HG03342 (cell line): ENCODE measurements at regions not wholly inside any gene's neighbourhood (a gene's known extent, or its start where the extent isn't known, plus 50 kb on each side); places are given as distances from the start of the nearest gene placed in this dataset.
"Not testable (repeated sequence)": the region's sequence is repeated elsewhere in the genome, so short reads cannot be mapped to it uniquely, and the experiment has no call there.

Source experiments
- ATAC-seq: cut with Tn5 transposase; IDR thresholded peaks from one replicate; pipeline ENCODE4 v1.9.1; 2021; ENCODE audit warnings: mild to moderate bottlenecking, moderate library complexity; ENCODE audit not compliant: unreplicated experiment

GRCh38 chr17:36691606-36692005 lies 90.2 kb downstream of the MRM1 start:
- ATAC-seq, result no peak

DNA sequence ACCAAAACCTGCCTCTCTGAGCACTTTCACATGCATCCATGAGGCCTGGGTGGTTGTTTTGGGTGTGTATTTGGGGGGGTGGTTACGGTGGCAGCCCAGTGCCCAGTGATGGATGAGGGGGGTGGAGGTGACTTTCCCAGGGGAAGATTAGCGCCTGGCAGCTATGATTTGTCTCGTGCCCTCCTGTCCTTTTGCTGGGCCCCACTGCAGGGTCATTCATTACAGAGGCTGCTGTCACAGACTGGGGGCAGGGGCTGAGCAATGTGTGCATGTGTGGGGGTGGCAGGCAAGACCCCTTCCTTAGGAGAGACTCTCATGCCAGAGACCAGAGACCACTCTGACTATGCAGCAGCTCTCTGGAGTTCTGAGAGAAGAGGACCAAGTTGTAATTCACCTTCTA lies 93.7 kb downstream of the MRM1 start:
- no peak for ATAC-seq

GRCh38 chr17:36695710-36696109 lies 94.3 kb downstream of the MRM1 start:
- not testable (repeated sequence) for ATAC-seq

DNA sequence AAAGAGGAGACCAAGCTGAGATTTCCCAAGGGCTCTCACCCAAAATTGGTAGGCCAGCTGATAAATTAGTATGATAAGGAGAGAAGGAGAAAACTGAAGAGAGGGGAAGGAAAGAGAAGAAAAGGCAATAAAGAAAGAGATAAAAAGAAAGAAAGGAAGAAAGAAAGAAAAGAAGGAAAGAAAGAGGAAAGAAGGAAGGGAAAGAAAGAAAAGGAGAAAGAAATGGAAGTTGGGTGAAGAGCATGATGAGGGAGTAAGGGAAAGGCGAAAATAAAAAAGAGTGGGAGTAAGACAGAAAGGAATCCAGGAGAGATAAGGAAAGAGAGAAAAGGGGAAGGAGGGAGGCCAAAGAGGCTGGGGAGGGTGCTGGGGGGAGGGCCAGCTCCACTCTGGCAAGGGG lies 95.4 kb downstream of the MRM1 start:
- ATAC-seq, result no peak

DNA sequence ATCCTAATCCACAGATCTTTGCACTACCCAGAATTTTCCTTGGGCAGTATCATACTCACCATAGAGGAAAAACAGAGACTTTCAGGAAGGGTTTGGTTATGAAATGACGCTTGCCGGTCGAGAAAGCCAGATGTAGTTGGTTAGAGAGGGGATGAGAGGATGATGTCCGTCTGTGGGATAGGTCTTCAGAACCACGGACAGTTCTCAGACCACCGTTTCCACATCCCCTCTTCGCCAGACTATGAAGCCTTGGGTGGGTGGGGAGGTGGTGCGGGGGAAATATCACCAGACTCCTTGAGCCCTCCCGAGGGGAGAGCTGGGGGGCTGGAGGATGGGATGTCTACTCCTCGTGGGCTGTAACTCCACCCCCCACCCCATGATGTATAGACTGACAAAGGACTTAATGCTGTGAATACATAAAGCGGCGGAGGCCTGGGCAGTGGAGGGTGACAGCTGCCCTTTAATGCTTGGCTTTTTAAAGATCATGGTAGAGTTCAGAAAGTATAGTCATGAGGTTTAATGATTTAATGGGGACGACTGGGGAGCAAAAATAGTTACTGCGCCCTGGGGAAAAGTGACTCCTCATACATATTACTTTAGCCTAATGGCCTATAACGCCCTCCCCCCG lies 96.6 kb downstream of the MRM1 start:
- no peak for ATAC-seq

GRCh38 chr17:36701429-36702099 lies 100.2 kb downstream of the MRM1 start:
- ATAC-seq, result no peak

DNA sequence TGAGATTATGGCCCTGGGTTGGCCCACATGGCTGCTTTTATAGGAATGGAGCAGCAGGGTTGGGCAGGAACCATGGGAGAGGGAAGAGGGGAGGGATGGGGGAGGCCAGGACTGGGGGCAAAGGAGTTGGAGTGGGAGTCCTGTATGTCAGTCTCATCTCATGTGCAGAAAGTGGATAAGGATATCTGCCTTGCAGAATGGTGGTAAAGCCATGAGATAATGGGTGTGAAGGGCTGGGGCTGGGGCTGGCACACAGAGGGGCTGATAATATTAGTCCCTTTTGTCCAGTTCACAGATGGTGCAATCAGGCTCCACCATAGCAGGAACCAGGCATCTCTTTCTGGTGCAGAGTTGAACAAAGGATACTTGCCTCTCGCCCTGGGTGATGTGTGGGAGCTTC lies 101.3 kb downstream of the MRM1 start:
- no peak for ATAC-seq

GRCh38 chr17:36703860-36704266 lies 102.5 kb downstream of the MRM1 start:
- ATAC-seq, result no peak

GRCh38 chr17:36705283-36705795 lies 104.0 kb downstream of the MRM1 start:
- no peak for ATAC-seq

DNA sequence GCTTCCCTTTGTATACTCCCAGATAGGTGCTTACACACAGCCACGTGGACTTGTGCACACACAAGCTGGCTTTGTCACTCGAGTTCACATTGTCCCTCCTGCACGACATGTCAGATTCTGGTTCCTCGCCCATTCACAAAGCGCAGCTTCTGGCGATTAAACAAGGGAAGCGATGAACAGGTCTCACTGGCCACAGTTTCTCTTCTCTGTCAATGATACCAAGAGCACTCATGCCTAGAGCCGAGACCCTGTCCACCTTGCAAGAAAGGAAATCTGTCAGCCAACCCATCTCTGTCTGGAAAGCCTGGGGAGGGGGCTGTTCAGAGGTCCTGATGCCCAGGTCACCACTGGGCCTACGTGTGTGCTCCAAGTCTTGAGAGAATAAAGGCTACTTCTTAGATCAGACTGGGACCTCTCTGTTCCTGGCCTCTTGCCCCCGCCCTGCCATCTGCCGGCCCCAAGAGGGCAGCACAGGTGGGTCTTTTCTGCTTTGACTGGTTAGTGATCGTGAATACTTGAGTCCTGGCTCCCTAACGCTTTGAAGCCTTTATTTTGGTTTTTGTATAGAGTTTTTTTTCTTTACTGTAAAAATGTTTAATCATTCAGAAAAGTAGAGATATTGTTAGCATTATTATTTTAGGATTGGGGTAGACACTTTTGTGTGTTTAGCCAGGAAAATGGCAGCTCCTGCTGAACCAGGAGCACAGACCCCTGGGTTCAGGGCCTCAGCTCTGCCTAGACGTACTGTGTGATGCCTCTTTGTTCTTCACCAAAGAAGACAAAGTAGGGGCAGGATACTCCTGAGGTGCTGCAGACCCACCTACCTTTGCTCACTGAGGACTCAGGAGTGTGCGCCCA lies 104.7 kb downstream of the MRM1 start:
- no peak for ATAC-seq

- no peak for ATAC-seq
Measured at GRCh38 chr17:36707904-36708303, 106.5 kb downstream of the MRM1 start.

GRCh38 chr17:36714789-36715188 lies 113.4 kb downstream of the MRM1 start:
- no peak for ATAC-seq

GRCh38 chr17:36715951-36716350 lies 114.6 kb downstream of the MRM1 start:
- no peak for ATAC-seq

DNA sequence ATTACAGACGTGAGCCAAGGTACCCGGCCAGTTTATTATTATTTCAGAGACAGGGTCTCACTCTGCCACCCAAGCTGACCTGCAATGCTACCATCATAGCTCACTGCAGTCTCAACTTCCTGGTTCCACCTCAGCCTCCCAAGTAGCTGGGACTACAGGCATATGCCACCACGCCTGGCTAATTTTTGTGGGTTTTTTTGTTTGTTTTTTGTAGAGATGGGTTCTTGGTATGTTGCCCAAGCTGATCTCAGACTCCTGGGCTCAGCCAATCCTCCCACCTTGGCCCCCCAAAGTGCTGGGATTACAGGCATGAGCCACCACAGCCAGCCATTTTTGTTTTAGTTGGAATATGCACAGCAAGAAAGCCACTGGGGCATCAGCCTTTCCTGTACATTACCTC lies 115.7 kb downstream of the MRM1 start:
- no peak for ATAC-seq

DNA sequence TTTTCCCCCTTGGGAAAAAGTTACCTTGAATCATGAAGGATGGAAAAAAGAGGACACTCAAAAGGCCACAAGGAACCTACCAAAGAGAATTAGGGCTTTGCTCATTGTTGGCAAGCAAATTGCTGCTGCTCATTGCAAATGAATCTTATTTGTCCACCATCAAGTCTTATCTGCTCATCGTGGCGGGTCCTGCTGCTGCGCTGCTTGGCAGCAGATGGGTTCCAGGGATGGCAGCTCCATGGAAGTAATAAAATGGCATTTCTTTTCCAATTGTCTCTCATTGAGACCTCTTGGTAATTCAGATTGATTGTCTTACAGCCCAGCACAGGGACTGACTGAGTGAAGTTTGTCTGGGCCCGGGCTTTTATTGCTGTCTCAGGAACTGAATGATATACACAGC lies 118.7 kb downstream of the MRM1 start:
- no peak for ATAC-seq

DNA sequence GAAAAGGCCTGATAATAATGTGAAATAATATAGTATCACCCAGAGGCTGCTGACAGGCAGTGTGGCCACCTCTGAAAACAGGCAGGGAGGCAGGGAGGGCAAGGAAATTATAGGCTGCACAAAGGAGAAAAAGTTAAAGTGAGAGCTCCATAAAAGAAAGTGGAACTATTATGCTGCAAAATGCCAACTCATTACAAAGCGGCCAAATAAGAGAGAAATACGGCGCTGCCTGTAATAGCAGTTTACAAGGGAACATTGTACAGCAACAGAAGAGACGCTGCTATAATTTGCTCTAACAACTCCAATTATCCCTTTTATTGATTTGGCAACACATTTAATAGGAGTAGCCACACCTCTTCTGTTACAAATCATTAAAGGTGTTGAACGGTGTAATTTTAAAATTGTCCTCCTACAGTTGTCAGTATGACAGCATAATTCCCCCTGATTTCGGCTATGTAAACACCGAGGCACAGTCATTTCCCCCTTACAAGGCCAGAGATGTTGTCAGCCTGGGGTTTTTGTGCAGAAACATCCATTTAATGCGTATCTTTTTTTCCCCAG lies 120.3 kb downstream of the MRM1 start:
- no peak for ATAC-seq

DNA sequence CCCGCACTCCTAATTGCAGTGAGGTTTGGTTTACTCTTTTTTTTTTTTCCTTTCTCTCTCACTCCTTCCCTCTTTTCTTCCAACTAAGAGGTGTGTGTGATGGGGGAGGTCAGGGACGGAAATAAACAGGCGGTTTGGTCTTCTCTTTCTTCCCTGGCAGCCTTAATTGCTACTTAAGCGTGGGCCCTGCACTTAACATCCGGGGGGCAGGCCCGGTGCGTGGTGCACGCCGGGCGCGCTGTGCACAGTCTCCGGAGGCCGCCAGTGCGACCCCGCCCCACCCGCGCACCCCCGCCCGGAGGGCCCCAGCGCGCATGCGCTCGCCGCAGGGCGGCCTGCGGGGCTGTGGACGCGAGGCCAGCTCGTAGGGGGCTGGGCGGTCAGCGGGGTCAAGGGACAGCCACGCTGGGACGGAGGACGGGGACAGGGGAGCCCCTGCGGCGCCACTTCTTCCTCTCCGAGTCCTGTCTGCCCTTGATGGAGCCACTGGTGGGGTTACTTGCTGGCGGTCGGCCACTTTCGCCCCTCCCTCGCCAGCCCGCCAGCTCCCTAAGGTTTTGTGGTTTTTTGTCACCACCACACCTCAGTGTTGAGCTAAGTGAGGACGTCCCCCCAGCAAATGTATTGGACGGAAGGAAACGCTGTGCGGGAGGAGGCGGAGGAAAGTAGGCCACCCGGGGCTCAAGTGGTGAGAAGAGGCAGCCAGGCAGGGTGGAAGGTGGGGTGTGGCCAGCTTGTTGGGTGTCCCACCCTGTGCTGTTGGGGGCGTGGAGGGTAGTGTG lies 120.9 kb downstream of the MRM1 start:
- ATAC-seq, result peak; percentile 87

DNA sequence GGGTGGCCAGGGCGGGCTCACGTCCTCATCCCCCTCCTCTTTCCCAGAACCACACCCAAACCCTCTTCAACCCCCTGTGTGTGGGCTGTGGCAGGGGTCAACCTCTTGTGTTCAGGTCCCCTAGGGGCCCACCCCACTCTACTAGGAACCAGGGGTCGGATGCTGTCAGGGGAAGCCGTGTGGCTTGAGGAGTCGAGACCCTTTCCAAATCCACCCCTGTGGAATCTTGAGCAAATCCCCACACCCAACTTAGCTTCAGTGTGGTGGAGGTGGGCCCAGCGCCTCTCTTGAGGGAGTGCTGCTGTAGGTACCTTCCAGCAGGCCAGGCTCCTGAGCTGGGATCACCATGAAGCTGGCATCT lies 121.5 kb downstream of the MRM1 start:
- ATAC-seq, result no peak

GRCh38 chr17:36723459-36724025 lies 122.2 kb downstream of the MRM1 start:
- no peak for ATAC-seq

GRCh38 chr17:36726199-36726598 lies 124.8 kb downstream of the MRM1 start:
- ATAC-seq, result no peak
